Transverse colon (tissue), 4 donors: ENCODE measurements at regions not wholly inside any gene's neighbourhood (a gene's known extent, or its start where the extent isn't known, plus 50 kb on each side); places are given as distances from the start of the nearest gene placed in this dataset.

Source experiments
- POLR2A ChIP-seq: fragments of 450-650 bp; IDR thresholded peaks from one replicate; pipeline ENCODE4 v1.6.1; 2016; ENCODE audit warnings: antibody characterized with exemption, mild to moderate bottlenecking, moderate library complexity
- POLR2AphosphoS5 ChIP-seq, 3 donors: sonication (generic); formaldehyde crosslinking; IDR thresholded peaks; one replicate each; pipeline ENCODE4 v1.6.1; 2016; ENCODE audit warnings: antibody characterized with exemption in 3 of 3
- TF ChIP-seq, protein P1 (sequence below), 5 experiments: fragments of 200-600 bp in 3 of 5; fragments of 450-650 bp in 2 of 5; sonication (generic) in 3 of 5; IDR thresholded peaks; 1 replicate in 2 of 5; 2 replicates in 3 of 5; pipeline ENCODE4 v1.5.1; 2016 to 2017; ENCODE audit warnings: antibody characterized with exemption in 5 of 5, inconsistent platforms in 3 of 5, mild to moderate bottlenecking in 2 of 5, moderate library complexity in 1 of 5

DNA sequence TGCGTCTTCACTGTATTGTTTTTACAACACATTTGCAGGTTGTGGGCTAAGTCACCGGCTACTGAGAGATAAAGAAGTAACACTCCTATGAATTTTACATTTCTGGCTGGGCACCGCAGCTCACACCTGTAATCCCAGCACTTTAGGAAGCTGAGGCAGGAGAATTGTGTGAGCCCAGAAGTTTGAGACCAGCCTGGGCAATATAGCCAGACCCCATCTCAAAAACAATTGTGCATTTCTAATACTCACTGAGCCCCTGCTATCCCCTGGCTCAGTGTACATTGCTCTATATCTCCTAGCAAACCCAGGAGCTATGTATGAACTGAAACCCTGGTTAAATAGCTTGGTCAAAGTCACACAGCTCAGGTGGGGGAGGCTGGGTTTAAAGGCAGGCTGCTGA is 108.7 kb downstream of the ZNF281 start:
- TF ChIP-seq, protein P1, sequence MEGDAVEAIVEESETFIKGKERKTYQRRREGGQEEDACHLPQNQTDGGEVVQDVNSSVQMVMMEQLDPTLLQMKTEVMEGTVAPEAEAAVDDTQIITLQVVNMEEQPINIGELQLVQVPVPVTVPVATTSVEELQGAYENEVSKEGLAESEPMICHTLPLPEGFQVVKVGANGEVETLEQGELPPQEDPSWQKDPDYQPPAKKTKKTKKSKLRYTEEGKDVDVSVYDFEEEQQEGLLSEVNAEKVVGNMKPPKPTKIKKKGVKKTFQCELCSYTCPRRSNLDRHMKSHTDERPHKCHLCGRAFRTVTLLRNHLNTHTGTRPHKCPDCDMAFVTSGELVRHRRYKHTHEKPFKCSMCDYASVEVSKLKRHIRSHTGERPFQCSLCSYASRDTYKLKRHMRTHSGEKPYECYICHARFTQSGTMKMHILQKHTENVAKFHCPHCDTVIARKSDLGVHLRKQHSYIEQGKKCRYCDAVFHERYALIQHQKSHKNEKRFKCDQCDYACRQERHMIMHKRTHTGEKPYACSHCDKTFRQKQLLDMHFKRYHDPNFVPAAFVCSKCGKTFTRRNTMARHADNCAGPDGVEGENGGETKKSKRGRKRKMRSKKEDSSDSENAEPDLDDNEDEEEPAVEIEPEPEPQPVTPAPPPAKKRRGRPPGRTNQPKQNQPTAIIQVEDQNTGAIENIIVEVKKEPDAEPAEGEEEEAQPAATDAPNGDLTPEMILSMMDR (IDR thresholded peaks at IDR 0.05), result no peak
- TF ChIP-seq POLR2A, result no peak
- no peak for TF ChIP-seq POLR2AphosphoS5 (IDR thresholded peaks at IDR 0.05)
